GM19395 (cell line): ENCODE measurements at regions not wholly inside any gene's neighbourhood (a gene's known extent, or its start where the extent isn't known, plus 50 kb on each side); places are given as distances from the start of the nearest gene placed in this dataset.
"Not testable (repeated sequence)": the region's sequence is repeated elsewhere in the genome, so short reads cannot be mapped to it uniquely, and the experiment has no call there.

Source experiments
- ATAC-seq: cut with Tn5 transposase; IDR thresholded peaks from one replicate; pipeline ENCODE4 v1.9.1; 2021; ENCODE audit warnings: mild to moderate bottlenecking, moderate library complexity; ENCODE audit not compliant: unreplicated experiment

DNA sequence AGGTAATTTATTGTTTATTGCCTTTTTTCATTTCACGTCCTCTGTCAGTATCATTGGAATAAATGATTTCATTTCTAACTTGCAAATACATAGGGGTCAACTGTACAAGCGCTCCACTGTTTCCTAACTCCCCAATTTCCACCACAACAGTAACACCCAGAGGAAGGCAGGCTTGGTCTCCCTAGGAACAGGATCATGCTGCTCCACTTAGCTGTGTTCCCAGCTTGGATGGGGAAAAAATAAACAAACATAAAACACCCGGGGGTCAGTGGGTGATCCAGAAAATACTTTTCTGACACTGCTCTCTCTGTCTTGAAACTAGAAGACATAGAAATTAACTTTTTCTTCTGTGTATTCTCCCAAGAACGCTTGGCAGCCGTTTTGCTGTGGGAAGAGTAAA lies 772.5 kb downstream of the TRIML1 start:
- ATAC-seq, result no peak

- no peak for ATAC-seq
Observed at GRCh38 chr4:188915175-188915574, 775.9 kb downstream of the TRIML1 start.

GRCh38 chr4:188918787-188919186 lies 779.5 kb downstream of the TRIML1 start:
- no peak for ATAC-seq

GRCh38 chr4:188930822-188931221 lies 791.6 kb downstream of the TRIML1 start:
- ATAC-seq, result no peak

DNA sequence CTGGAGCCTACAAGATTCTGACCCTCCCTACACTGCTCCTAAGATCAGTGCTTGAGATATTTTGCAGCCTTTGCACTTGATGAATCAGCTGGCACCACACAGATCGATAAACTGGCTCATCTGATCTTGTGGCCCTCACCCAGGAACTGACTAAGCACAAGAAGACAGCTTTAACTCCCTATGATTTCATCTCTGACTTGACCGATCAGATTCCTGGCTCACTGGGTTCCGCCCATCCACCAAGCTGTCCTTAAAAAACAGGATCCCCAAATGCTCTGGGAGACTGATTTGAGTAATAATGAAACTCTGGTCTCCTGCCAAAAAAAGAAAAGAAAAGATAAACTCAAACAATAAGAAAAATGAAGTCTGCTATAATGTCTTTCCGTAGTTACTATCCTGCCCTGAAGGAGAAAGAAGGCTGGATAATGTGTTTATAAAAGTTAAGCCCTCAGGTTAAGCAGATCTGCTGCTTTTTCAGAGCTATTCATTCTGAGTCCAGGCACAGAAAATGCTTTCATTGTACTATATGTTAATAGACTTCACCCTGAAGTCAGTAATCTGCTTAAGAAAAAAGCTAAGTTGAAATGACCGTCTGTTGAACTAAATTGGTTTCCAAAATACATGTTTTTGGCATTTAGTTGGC lies 795.2 kb downstream of the TRIML1 start:
- ATAC-seq, result no peak

- ATAC-seq, result no peak
Observed at GRCh38 chr4:188941524-188942119, 802.4 kb downstream of the TRIML1 start.

- ATAC-seq, result no peak
Observed at GRCh38 chr4:188942606-188943005, 803.4 kb downstream of the TRIML1 start.

DNA sequence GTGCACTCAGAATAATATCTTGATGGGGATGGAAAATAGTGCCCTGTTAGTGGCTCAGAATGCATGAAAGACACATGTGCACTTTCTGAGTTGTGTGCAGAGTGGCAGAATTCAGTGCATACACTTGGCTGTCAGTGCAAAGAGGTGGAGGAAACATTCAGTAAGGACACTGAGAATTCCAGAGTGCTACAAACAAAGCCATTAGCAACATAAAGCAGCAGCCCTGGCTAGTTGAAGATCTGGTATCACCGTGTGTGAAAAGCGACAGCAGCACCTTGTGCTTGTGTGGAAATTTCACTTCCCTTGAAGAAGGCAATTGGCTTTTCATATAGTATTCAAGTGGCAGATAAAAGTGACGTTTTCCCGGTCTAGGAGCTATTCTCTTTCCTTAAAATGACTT lies 810.4 kb downstream of the TRIML1 start:
- ATAC-seq, result no peak

- no peak for ATAC-seq
Observed at GRCh38 chr4:188955066-188955465, 815.8 kb downstream of the TRIML1 start.

GRCh38 chr4:188956566-188956965 lies 817.3 kb downstream of the TRIML1 start:
- no peak for ATAC-seq

DNA sequence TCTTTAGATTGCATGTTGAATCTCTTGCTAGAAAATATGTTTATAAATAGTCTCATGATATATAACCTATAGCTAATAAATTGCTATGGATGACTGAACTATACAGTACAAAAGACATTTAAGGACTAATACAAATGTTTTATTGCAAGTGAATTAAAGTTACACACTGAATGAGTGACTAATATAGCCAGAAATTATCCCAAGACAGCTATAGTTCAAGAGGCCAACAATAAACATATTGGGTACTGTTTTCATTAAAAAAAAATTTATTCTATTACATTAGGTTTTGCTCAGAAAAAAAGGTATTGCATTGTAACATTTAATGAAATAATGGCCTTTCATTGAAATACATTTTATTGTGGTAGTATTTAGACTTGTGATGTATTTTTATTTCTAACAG lies 819.1 kb downstream of the TRIML1 start:
- ATAC-seq, result no peak

DNA sequence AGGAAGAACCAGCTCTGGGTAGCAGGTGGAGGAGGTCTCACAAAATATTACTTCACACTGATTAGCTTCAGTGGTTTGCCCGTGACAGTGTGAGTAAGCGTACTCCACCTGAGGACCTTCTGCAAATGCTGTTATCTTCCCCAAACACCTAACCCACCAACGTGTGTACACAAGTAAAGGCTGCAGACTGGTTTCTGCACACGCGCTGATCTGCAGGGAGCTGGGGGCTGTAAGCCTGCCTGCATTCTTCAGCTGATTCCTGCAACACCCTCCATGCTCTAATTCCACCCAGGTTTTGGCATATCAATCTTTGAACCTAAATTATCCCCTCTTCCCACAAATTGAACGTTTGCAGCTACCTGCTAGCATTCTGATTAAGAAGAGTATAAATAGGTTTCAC lies 820.2 kb downstream of the TRIML1 start:
- ATAC-seq, result no peak

DNA sequence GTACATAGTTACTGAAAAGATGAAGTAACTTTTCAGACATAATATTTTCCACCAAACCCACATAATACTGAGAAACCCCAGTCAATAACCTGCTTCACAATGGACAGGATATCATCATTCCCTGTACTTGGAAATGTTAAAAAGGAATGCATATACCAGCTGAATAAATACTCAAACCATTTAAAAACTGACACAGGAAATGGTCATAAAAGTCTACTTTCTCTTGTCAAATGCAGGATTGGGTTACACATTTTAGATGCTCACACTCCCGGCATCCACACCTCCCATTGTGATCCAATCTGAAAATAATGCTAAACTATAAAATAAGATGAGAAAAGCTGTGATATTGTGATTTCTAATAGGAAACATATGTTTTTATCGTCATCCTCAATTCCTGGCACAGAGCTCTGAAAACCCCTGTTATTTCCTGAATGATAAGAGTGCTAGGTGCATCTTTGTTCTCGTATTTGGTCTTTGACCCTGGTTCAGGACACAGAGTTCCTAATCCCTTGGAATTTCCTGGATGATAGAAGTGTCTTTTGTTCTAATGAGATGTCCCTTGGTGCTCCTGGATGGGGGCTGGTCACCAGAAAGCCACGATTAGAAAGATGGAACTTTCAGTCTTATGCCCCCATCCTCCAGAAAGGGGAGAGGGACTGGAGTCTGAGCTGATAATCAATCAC lies 821.3 kb downstream of the TRIML1 start:
- no peak for ATAC-seq

GRCh38 chr4:188971125-188971524 lies 831.9 kb downstream of the TRIML1 start:
- ATAC-seq, result no peak

DNA sequence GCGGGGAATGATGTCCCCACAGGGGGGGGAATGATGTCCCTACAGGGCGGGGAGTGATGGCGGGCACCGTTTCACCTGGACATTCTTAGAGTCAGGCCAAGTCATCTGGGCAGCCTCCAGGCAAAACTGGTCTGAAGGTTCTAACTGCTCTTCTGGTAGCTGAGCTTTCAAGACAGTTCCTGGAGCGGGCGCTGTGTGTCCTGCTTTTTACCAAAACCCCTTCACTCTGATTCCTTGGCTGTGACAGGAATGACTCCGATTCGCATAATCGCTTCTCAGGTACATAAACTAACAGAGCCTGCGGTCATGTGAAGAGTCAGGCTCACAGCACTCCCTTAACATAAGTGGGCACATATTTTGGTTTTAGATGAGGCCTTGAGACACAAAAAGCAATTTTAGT lies 836.0 kb downstream of the TRIML1 start:
- no peak for ATAC-seq

DNA sequence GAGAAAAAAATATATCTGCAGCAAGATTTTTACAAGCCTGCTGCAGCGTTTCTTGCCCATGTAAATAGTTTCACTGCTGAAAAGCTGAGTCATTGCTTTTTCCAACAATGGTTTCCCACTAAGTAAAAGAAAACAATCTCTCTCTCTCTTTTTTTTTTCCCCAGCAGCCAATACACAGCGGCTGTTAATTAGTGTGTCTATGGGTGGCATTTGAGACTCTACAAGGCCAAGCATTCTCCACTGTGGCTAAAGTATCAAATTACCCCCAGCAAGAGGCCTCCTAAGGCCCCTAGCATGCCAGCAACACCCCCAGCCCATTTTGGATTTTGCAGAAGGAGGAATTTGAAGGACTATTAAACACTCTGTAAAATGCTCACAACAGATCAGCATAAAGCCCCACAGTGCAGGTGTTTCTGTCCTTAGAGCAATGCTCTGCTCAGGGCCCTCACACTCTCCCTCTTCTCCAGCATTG lies 837.4 kb downstream of the TRIML1 start:
- no peak for ATAC-seq

DNA sequence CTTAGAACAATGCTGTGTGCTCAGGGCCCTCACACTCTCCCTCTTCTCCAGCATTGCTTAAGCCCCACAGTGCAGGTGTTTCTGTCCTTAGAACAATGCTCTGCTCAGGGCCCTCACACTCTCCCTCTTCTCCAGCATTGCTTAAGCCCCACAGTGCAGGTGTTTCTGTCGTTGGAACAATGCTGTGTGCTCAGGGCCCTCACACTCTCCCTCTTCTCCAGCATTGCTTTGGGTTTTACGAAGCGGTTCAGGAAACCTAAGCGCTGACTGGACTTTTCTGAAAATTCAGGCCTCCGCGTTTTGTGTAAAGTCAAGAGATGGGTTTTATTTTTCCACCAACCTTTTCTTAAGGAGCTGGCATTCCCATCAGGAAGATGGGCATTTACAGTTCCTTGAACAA lies 838.0 kb downstream of the TRIML1 start:
- not testable (repeated sequence) for ATAC-seq

- ATAC-seq, result no peak
Observed at GRCh38 chr4:188984518-188984917, 845.3 kb downstream of the TRIML1 start.

GRCh38 chr4:188986271-188986689 lies 847.0 kb downstream of the TRIML1 start:
- no peak for ATAC-seq

DNA sequence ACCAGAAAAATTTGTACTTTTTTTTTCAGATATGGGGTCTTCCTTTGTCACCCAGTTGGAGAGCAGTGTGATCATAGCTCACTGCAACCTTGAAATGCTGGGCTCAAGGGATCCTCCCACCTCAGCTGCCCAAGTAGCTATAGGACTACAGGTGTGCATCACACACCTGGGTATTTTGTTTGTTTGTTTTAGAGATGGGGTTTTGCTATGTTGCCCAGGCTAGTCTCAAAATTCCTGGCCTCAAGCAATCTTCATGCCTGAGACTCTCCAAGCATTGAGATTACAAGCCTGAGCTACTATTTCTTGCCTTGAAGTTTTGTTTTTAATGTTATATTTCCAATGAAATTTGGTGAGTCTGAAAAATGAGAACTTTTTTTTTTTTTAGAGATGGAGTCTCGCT lies 847.8 kb downstream of the TRIML1 start:
- no peak for ATAC-seq

- ATAC-seq, result no peak
Observed at GRCh38 chr4:188988131-188988530, 848.9 kb downstream of the TRIML1 start.

DNA sequence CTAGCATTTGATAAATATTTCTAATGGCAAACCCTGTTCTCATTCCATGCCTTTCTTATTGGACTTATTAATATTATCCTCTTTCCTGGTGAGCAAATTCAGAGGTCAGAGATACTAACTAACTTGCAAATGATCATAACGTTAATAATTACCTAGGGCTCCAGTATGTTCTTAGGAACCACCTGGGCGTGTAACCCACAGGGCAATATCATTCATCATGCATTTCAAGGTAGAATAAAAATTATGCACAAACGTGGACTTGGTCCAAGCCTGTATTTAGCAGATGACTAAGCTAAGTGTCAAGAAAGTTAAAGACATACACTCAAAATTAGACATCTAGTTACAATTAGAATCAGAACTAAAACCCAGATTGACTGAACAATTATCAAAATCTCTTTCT lies 850.1 kb downstream of the TRIML1 start:
- no peak for ATAC-seq
